ENCODE measurements at regions not wholly inside any gene's neighbourhood (a gene's known extent, or its start where the extent isn't known, plus 50 kb on each side); places are given as distances from the start of the nearest gene placed in this dataset.

DNA sequence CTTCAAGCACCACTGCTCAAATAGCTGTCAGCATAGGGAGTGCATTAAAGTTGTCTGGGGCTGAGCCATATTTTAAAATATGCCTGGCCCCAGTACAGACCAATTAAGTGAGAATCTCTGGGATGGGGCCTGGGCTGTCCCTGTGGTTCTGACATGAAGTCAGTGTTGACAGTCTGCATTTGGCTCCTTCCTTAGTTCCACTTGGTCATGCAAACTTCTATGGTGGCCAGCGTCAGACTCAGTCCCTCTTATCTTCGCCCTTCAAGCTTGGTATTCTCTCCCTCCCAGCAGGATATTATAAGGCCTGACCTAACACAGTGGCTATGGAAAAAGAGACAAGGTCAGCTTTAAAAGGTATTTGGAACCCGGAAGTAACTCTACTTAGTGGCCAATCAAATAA, 177.2 kb downstream of the PMP22 start:
- Histone ChIP-seq H3K9me3 (no peaks in the 10 kb centered on the region), H3K4me3 (no peak overlapping the region), H3K27me3 (no peaks in the 10 kb centered on the region), H3K4me1 (no peaks in the 10 kb centered on the region), H3K36me3 (no peaks in the 10 kb centered on the region), H3K27ac (no peak overlapping the region)
- intact Hi-C loops (cut with DNase I): no loop called here
- no peak for DNase-seq (ENCODE audit: low spot score in 2 of 2)
- TF ChIP-seq, protein P1, sequence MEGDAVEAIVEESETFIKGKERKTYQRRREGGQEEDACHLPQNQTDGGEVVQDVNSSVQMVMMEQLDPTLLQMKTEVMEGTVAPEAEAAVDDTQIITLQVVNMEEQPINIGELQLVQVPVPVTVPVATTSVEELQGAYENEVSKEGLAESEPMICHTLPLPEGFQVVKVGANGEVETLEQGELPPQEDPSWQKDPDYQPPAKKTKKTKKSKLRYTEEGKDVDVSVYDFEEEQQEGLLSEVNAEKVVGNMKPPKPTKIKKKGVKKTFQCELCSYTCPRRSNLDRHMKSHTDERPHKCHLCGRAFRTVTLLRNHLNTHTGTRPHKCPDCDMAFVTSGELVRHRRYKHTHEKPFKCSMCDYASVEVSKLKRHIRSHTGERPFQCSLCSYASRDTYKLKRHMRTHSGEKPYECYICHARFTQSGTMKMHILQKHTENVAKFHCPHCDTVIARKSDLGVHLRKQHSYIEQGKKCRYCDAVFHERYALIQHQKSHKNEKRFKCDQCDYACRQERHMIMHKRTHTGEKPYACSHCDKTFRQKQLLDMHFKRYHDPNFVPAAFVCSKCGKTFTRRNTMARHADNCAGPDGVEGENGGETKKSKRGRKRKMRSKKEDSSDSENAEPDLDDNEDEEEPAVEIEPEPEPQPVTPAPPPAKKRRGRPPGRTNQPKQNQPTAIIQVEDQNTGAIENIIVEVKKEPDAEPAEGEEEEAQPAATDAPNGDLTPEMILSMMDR (IDR thresholded peaks at IDR 0.05): no peak

DNA sequence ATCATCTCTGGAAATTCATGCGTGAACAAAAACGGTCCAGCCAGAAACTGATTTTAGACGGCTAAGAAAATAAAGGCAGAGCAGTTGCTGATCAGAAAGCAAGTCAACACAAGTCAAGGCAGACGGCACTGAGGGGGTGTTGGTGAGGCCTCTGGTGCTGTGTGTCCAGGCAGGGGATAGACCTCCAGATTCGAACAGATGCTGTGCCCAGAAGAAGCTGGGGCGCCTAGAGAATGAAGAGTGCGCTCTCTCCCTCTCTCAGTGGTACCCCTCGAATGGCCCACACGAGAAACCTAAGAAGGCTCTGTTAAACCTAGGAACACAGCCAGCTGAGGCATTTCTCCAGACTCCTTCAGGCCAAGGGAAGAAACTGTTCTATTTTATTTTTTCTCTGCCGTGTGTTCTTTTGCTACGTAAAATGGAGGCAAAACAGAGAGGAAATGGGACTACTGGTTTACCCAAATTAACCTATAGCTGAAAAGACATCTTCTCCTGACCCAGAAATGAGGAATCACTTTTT, 178.3 kb downstream of the PMP22 start:
- intact Hi-C loops (cut with DNase I): no loop called here
- Histone ChIP-seq H3K4me3 (no peak overlapping the region), H3K27ac (no peak overlapping the region), H3K27me3 (no peaks in the 10 kb centered on the region), H3K9me3 (no peaks in the 10 kb centered on the region), H3K4me1 (no peaks in the 10 kb centered on the region), H3K36me3 (no peaks in the 10 kb centered on the region)
- DNase-seq (ENCODE audit: low spot score in 2 of 2): no peak
- TF ChIP-seq, protein P1 (IDR thresholded peaks at IDR 0.05): no peak

DNA sequence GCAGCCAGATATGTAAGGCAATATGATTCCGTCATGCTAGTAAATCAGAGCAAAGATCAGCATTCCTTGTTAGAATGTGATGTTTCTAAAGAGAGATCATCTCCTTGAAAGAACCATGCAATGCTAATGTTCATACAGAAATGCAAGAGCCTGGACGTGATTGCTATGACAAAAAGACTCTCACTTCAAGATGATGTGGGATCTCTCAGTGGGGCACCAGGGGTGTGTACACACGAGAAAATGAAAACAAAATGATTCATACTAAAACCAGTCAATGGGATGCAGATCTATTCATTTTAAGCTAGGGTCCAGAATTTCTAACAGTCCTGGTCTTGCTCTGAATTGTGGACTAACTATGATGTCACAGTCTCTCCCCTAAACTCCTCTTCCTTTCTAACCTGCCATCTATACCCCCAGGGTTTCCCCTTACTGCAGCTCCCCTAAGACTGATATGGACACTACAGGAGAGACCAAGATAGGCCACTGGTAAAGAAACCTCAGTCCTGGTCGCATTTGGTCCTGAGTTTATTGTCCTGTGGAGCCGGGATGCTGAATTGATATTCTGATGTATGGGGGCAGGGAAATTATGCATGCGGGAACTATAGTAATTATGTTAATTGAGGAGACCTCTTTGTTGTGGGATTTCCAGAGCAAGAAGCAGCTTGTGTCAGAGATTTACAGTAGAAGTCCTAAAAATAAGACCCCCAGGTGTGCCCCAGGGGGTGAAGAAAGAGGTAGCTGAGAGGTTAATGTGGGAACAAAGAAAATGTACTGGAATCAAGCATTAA, 179.0 kb downstream of the PMP22 start:
- H3K9me3 ChIP-seq: no peaks in the 10 kb centered on the region
- DNase-seq (ENCODE audit: low spot score in 2 of 2): no peak
- intact Hi-C loops (cut with DNase I): no loop called here
- no peaks in the 10 kb centered on the region for H3K36me3 ChIP-seq
- no peak overlapping the region for H3K4me3 ChIP-seq
- H3K4me1 ChIP-seq: no peaks in the 10 kb centered on the region
- no peak overlapping the region for H3K27ac ChIP-seq
- TF ChIP-seq, protein P1 (IDR thresholded peaks at IDR 0.05): no peak
- H3K27me3 ChIP-seq: no peaks in the 10 kb centered on the region

DNA sequence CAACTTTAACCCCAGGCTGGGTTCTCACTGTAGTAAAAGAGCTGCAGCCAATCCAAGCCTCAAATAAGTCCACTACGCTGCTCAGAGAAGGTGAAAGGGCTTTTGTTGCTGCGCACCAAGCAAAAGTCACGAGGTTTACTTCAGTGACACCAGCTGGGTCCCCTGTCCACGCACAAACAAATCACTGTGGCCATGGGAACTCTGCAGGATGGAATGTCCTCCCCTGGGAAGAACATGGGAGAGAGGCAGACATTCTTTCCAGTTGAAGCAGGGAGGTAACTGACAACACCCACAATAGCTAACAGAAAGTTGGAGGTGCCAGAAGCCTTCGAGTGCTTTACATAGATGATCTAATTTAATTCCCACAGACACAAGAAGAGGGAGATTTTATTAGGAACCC, 181.9 kb downstream of the PMP22 start:
- TF ChIP-seq, protein P1 (IDR thresholded peaks at IDR 0.05): no peak
- no peaks in the 10 kb centered on the region for H3K27me3 ChIP-seq
- H3K4me1 ChIP-seq: no peaks in the 10 kb centered on the region
- intact Hi-C loops (cut with DNase I): no loop called here
- no peaks in the 10 kb centered on the region for H3K9me3 ChIP-seq
- no peak overlapping the region for H3K27ac ChIP-seq
- no peak for DNase-seq (ENCODE audit: low spot score in 2 of 2)
- H3K4me3 ChIP-seq: no peak overlapping the region
- H3K36me3 ChIP-seq: no peaks in the 10 kb centered on the region

DNA sequence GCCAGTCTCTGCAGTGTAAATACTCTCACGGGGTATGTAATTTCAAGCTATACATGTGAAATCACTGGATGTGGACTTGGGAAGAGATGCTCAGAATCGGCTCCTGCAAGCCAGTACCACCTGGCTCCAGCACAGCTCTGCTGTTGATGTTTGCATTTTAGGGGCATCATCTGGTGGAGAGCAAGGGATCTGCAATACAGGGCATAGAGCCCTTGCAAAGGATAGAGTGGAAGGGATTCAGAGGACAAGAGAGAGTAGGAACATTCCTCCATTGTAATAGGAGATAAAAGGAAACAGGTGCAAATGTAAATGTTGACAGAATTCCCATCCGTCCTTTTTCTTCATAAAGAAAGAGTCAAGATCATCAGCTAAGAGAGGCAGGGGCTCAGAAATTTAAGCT, 184.1 kb downstream of the PMP22 start:
- Histone ChIP-seq H3K36me3 (no peaks in the 10 kb centered on the region), H3K27ac (no peak overlapping the region), H3K27me3 (no peaks in the 10 kb centered on the region), H3K9me3 (no peaks in the 10 kb centered on the region), H3K4me3 (no peak overlapping the region), H3K4me1 (no peaks in the 10 kb centered on the region)
- DNase-seq (ENCODE audit: low spot score in 2 of 2): no peak
- TF ChIP-seq, protein P1 (IDR thresholded peaks at IDR 0.05): no peak
- intact Hi-C loops (cut with DNase I): no loop called here

All from ascending aorta (tissue), 2 donors.